ENCODE measurements at regions not wholly inside any gene's neighbourhood (a gene's known extent, or its start where the extent isn't known, plus 50 kb on each side); places are given as distances from the start of the nearest gene placed in this dataset.

- Histone ChIP-seq H3K9ac (ENCODE audit: low read length) (no peak overlapping the region), H3K27me3 (ENCODE audit: low read length) (peaks cover 3% of the 10 kb centered on the region; the same call in 1 of the 2 replicates), H3K9me3 (ENCODE audit: low read length) (no peaks in the 10 kb centered on the region), H3F3A (ENCODE audit: low read length, unreplicated experiment) (no peaks in the 10 kb centered on the region), H3K9me2 (replicated peaks; ENCODE audit: low read length) (no peaks in the 10 kb centered on the region), H4K20me1 (ENCODE audit: low read length) (no peaks in the 10 kb centered on the region), H3K36me3 (ENCODE audit: low read depth, low read length) (no peaks in the 10 kb centered on the region), H3K4me3 (ENCODE audit: low read length) (no peak overlapping the region), H3K79me2 (ENCODE audit: low read length) (no peaks in the 10 kb centered on the region), H3K4me1 (ENCODE audit: insufficient read depth, low read length) (no peaks in the 10 kb centered on the region), H2AFZ (ENCODE audit: low read length) (no peak overlapping the region), H3K27ac (ENCODE audit: low read length) (no peak overlapping the region), H3K4me2 (ENCODE audit: low read length) (no peak overlapping the region)
- POLR2A ChIA-PET (ENCODE audit: unreplicated experiment) = no interaction called here
- BruUV-seq (replicated peaks) = no TSS peak
- intact Hi-C loops (cut with micrococcal nuclease) = no loop called here
- ATAC-seq (no peak), DNase-seq (no peak)
- CTCF ChIA-PET = no interaction called here
- TF ChIP-seq CTCF (conservative IDR thresholded peaks at IDR 0.05; ENCODE audit: low read depth, low read length) (no peak), EZH2 (IDR thresholded peaks at IDR 0.05; ENCODE audit: low read length, unreplicated experiment) (no peak), EZH2phosphoT487 (IDR thresholded peaks at IDR 0.05; ENCODE audit: borderline replicate concordance, low read length) (no peak)
Observed at GRCh38 chr3:76815561-76815960, 224.3 kb upstream of the ROBO2 start.

- no peaks in the 10 kb centered on the region for H4K20me1 ChIP-seq (ENCODE audit: low read length)
- H3K4me1 ChIP-seq (ENCODE audit: insufficient read depth, low read length) = no peaks in the 10 kb centered on the region
- no peak overlapping the region for H3K4me3 ChIP-seq (ENCODE audit: low read length)
- TF ChIP-seq EZH2 (IDR thresholded peaks at IDR 0.05; ENCODE audit: low read length, unreplicated experiment) (no peak), CTCF (conservative IDR thresholded peaks at IDR 0.05; ENCODE audit: low read depth, low read length) (no peak), EZH2phosphoT487 (IDR thresholded peaks at IDR 0.05; ENCODE audit: borderline replicate concordance, low read length) (no peak)
- ChIA-PET CTCF (no interaction called here), POLR2A (ENCODE audit: unreplicated experiment) (no interaction called here)
- ATAC-seq = no peak
- intact Hi-C loops (cut with micrococcal nuclease) = no loop called here
- no peaks in the 10 kb centered on the region for H3K79me2 ChIP-seq (ENCODE audit: low read length)
- DNase-seq = no peak
- no peak overlapping the region for H3K27ac ChIP-seq (ENCODE audit: low read length)
- no TSS peak for BruUV-seq (replicated peaks)
- H3K9me3 ChIP-seq (ENCODE audit: low read length) = no peaks in the 10 kb centered on the region
- H3F3A ChIP-seq (ENCODE audit: low read length, unreplicated experiment) = no peaks in the 10 kb centered on the region
- H3K9ac ChIP-seq (ENCODE audit: low read length) = no peak overlapping the region
- no peak overlapping the region for H2AFZ ChIP-seq (ENCODE audit: low read length)
- no peaks in the 10 kb centered on the region for H3K9me2 ChIP-seq (replicated peaks; ENCODE audit: low read length)
- H3K36me3 ChIP-seq (ENCODE audit: low read depth, low read length) = no peaks in the 10 kb centered on the region
- H3K4me2 ChIP-seq (ENCODE audit: low read length) = no peak overlapping the region
- peaks cover 4% of the 10 kb centered on the region; the same call in 1 of the 2 replicates for H3K27me3 ChIP-seq (ENCODE audit: low read length)
Observed at GRCh38 chr3:76820481-76820880, 219.4 kb upstream of the ROBO2 start.

DNA sequence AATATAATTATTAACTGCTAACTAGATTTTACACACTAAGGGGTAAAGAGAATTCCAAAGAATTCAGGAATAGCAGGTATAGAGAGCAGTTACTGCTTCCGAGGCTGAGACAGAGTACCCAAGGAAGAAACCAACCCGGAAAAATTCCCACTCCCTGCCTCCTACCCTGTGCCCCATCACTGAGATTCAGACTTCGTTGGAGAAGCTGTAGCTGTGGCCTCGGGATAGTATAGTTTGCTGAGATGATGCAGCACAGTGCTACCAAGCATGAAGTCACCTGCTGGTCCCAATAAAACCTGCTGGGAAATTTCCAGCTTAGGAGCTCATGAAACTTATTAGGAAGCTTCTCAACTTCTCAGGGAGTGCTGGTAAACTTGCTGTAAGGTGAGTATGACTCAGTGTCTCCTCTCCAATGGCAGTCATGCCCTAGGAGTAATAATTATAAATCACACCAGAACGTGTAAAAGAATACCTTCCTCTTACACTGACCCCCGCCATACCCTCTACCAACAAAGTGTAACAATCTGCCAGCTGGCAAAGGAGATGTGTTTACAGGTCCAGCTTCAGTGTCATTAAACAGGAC lies 215.2 kb upstream of the ROBO2 start:
- Histone ChIP-seq H3K4me3 (ENCODE audit: low read length) (no peak overlapping the region), H3K27ac (ENCODE audit: low read length) (no peak overlapping the region), H3K9ac (ENCODE audit: low read length) (no peak overlapping the region), H3K9me2 (replicated peaks; ENCODE audit: low read length) (no peaks in the 10 kb centered on the region), H3K4me1 (ENCODE audit: insufficient read depth, low read length) (no peaks in the 10 kb centered on the region), H3K9me3 (ENCODE audit: low read length) (no peaks in the 10 kb centered on the region), H4K20me1 (ENCODE audit: low read length) (no peaks in the 10 kb centered on the region), H3K36me3 (ENCODE audit: low read depth, low read length) (no peaks in the 10 kb centered on the region), H2AFZ (ENCODE audit: low read length) (no peak overlapping the region), H3F3A (ENCODE audit: low read length, unreplicated experiment) (no peaks in the 10 kb centered on the region), H3K27me3 (ENCODE audit: low read length) (peaks cover 4% of the 10 kb centered on the region; the same call in 1 of the 2 replicates), H3K4me2 (ENCODE audit: low read length) (no peak overlapping the region), H3K79me2 (ENCODE audit: low read length) (no peaks in the 10 kb centered on the region)
- ChIA-PET POLR2A (ENCODE audit: unreplicated experiment) (no interaction called here), CTCF (no interaction called here)
- intact Hi-C loops (cut with micrococcal nuclease) = no loop called here
- no TSS peak for BruUV-seq (replicated peaks)
- TF ChIP-seq EZH2 (IDR thresholded peaks at IDR 0.05; ENCODE audit: low read length, unreplicated experiment) = no peak
- TF ChIP-seq CTCF (conservative IDR thresholded peaks at IDR 0.05; ENCODE audit: low read depth, low read length) = no peak
- TF ChIP-seq EZH2phosphoT487 (IDR thresholded peaks at IDR 0.05; ENCODE audit: borderline replicate concordance, low read length) = no peak
- no peak for ATAC-seq
- no peak for DNase-seq
